Upper lobe of left lung (tissue), 4 donors: ENCODE measurements at regions not wholly inside any gene's neighbourhood (a gene's known extent, or its start where the extent isn't known, plus 50 kb on each side); places are given as distances from the start of the nearest gene placed in this dataset.

Experiments
- POLR2AphosphoS5 ChIP-seq, 2 donors: sonication (generic); formaldehyde crosslinking; IDR thresholded peaks; one replicate each; pipeline ENCODE4 v1.5.1; 2017; ENCODE audit warnings: antibody characterized with exemption in 2 of 2
- TF ChIP-seq, protein P1 (sequence below), 6 experiments: fragments of 450-650 bp in 4 of 6; fragments of 200-600 bp in 2 of 6; sonication (generic) in 2 of 6; IDR thresholded peaks; one replicate each; pipeline ENCODE4 v1.5.1; 2016 to 2019; ENCODE audit warnings: antibody characterized with exemption in 6 of 6

DNA sequence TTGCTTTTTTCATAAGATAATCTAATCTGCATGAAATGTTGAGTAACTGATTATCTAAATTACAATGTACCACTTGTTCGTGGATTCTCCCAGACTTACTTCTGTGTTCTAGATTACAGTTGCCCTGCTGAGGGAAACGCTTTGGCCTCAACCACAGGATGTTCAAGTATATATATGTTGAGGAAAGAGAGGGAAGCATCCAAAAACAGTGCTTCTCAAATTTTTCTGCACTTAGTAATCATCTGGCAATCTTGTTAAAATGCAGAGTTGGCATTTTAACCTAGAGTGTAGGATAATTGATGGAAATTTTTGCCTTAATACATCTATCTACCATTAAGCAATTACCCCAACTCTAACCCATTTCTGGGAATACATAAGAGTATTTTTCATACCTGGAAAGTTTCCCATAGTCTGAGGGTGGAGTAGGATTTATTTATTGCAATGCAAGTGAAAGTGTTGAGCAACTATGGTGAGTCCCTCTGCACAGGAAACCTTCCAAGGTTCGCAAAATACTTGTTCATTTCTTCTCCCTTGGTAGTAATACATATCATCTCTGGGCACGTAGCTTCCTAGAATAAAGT is 59.6 kb upstream of the C1GALT1 start:
- TF ChIP-seq, protein P1, sequence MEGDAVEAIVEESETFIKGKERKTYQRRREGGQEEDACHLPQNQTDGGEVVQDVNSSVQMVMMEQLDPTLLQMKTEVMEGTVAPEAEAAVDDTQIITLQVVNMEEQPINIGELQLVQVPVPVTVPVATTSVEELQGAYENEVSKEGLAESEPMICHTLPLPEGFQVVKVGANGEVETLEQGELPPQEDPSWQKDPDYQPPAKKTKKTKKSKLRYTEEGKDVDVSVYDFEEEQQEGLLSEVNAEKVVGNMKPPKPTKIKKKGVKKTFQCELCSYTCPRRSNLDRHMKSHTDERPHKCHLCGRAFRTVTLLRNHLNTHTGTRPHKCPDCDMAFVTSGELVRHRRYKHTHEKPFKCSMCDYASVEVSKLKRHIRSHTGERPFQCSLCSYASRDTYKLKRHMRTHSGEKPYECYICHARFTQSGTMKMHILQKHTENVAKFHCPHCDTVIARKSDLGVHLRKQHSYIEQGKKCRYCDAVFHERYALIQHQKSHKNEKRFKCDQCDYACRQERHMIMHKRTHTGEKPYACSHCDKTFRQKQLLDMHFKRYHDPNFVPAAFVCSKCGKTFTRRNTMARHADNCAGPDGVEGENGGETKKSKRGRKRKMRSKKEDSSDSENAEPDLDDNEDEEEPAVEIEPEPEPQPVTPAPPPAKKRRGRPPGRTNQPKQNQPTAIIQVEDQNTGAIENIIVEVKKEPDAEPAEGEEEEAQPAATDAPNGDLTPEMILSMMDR (IDR thresholded peaks at IDR 0.05), result no peak
- no peak for TF ChIP-seq POLR2AphosphoS5 (IDR thresholded peaks at IDR 0.05)
